Thymus (tissue), 11 donors: ENCODE measurements at regions not wholly inside any gene's neighbourhood (a gene's known extent, or its start where the extent isn't known, plus 50 kb on each side); places are given as distances from the start of the nearest gene placed in this dataset.
A peak's percentile ranks its signal among the peaks of the same experiment; 100 is the strongest.

Experiments used
- DNase-seq, 9 donors: peaks; one replicate each; pipeline ENCODE4 v3.0.0-alpha.2; 2013; ENCODE audit warnings: low spot score in 9 of 9, low read depth in 6 of 9, missing footprints in 1 of 9
- H3K27ac ChIP-seq, 2 donors: one replicate each; pipeline ENCODE4 v1.5.1; 2013; ENCODE audit warnings: control low read depth in 1 of 2, low read depth in 1 of 2, low read length in 1 of 2, mild to moderate bottlenecking in 1 of 2, moderate library complexity in 1 of 2
- H3K27me3 ChIP-seq, 2 donors: one replicate each; pipeline ENCODE4 v1.5.1; 2013; ENCODE audit warnings: low read length in 1 of 2; ENCODE audit not compliant: control insufficient read depth in 2 of 2, insufficient read depth in 1 of 2
- H3K36me3 ChIP-seq, 2 donors: one replicate each; pipeline ENCODE4 v1.5.1; 2013; ENCODE audit warnings: low read length in 1 of 2, mild to moderate bottlenecking in 1 of 2, moderate library complexity in 1 of 2; ENCODE audit not compliant: control insufficient read depth in 2 of 2, insufficient read depth in 2 of 2
- H3K4me1 ChIP-seq, 2 donors: one replicate each; pipeline ENCODE4 v1.5.1; 2013; ENCODE audit warnings: low read length in 2 of 2; ENCODE audit not compliant: control insufficient read depth in 2 of 2, insufficient read depth in 2 of 2
- H3K4me3 ChIP-seq, 2 donors: one replicate each; pipeline ENCODE4 v1.5.1; 2013; ENCODE audit warnings: low read length in 2 of 2, control low read depth in 1 of 2, mild to moderate bottlenecking in 1 of 2
- H3K9me3 ChIP-seq, 2 donors: one replicate each; pipeline ENCODE4 v1.5.1; 2013; ENCODE audit warnings: low read length in 1 of 2, mild to moderate bottlenecking in 1 of 2; ENCODE audit not compliant: control insufficient read depth in 2 of 2, insufficient read depth in 1 of 2
- WGBS: extraction: QIAGEN DNeasy Blood & Tissue Kit; methylation state at CpG from one replicate; pipeline ENCODE4 v1.1.7; 2013; 5-methylcytosine and 5-hydroxymethylcytosine counted together
- donor health status: healthy.

DNA sequence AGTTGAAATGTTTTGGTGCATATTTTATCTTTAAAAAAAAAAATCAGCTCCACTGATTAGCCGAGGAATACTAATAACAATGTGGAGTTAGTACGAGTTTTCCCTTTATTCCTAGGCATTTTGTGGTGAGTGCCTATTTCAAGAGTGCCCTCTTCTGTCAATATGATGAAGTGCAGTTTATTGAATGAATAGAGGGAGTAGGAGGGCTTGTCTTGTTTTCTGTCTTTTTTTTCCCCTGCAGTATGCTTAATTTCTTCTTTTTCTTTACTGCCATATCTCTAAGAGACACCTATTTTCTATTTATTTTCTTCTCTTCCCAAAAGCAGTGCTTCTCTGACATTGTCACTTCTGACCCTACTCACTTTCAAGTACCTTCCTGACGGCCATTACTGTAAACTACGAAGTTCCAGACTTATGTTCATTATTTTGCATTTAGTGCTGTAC is 169.6 kb upstream of the PITX1 start:
- WGBS: 93% methylated on average over 4 of the region's 4 CpGs

DNA sequence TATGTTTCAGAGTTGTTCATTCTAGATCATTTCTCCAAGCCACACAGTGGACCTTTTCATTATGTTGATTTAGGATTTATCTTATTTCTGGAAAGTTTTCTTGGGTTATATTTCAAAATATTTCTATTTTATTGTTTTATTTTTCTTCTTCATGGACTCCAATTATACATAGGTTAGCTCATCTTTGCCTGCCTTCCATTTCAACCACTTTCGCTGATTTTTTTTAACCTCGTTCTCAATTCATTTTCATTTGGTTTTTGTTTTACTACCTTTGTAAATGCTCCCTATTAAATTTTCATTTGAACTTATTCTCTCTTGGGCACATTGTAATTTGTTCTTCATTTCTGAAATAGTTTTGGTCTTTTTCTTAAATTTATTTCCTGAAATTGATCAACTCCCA is 169.0 kb upstream of the PITX1 start:
- H3K36me3 ChIP-seq: no peaks in the 10 kb centered on the region
- no peaks in the 10 kb centered on the region for H3K4me1 ChIP-seq
- 98% methylated on average over 2 of the region's 2 CpGs for WGBS
- H3K9me3 ChIP-seq: no peaks in the 10 kb centered on the region
- DNase-seq: no peak
- H3K27me3 ChIP-seq: peaks cover 0 to 3% of the 10 kb centered on the region in 2 donors
- H3K27ac ChIP-seq: no peak overlapping the region
- no peak overlapping the region for H3K4me3 ChIP-seq

More for the DNA sequence above, 169.6 kb upstream of the PITX1 start:
- no peak overlapping the region for H3K4me3 ChIP-seq
- no peaks in the 10 kb centered on the region for H3K4me1 ChIP-seq
- H3K36me3 ChIP-seq: no peaks in the 10 kb centered on the region
- DNase-seq: peak in 1 of 9 donors; percentile 6
- no peak overlapping the region for H3K27ac ChIP-seq
- H3K27me3 ChIP-seq: no peaks in the 10 kb centered on the region
- H3K9me3 ChIP-seq: no peaks in the 10 kb centered on the region

DNA sequence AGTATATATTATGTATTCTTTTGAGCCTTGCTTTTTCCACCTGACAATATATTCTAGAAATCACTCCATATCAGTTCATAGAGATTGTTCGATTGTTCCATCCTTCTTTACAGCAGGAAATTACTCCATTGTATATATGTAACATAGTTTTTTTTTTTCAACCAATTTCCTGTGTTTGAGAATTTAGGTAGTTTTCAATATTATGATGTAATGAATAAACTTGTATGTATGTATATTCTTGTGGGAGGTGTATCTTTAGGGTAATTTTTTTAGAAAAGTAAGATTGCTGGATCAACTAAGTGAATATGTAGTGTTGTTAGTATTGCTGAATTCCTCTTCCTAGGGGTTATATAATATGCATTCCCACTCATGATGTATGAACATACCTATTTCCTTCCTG is 165.9 kb upstream of the PITX1 start:
- 95% methylated on average over 1 of the region's 1 CpG for WGBS

DNA sequence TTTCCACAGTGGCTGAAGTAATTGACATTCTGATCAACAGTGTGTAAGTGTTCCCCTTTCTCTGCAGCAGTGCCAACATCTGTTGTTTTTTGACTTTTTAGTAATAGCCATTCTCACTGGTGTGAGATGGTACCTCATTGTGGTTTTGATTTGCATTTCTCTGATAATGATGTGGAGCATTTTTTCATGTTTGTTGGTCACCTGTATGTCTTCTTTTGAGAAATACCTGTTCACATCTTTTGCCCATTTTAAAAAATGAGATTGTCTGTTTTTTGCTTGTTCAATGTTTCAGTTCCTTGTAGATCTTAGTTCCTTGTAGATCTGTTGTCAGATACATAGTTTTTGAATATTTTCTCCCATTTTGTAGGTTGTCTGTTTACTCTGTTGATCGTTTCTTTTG is 162.5 kb upstream of the PITX1 start:
- Histone ChIP-seq H3K27me3 (peaks cover 3 to 32% of the 10 kb centered on the region in 2 donors), H3K4me1 (peaks cover 0 to 2% of the 10 kb centered on the region in 2 donors), H3K4me3 (no peak overlapping the region), H3K27ac (no peak overlapping the region), H3K36me3 (no peaks in the 10 kb centered on the region), H3K9me3 (no peaks in the 10 kb centered on the region)
- 91% methylated on average over 1 of the region's 1 CpG for WGBS
- no peak for DNase-seq

More for the DNA sequence above, 165.9 kb upstream of the PITX1 start:
- Histone ChIP-seq H3K9me3 (no peaks in the 10 kb centered on the region), H3K27ac (no peak overlapping the region), H3K4me3 (no peak overlapping the region), H3K4me1 (no peaks in the 10 kb centered on the region), H3K27me3 (peaks cover 0 to 7% of the 10 kb centered on the region in 2 donors), H3K36me3 (no peaks in the 10 kb centered on the region)
- no peak for DNase-seq

DNA sequence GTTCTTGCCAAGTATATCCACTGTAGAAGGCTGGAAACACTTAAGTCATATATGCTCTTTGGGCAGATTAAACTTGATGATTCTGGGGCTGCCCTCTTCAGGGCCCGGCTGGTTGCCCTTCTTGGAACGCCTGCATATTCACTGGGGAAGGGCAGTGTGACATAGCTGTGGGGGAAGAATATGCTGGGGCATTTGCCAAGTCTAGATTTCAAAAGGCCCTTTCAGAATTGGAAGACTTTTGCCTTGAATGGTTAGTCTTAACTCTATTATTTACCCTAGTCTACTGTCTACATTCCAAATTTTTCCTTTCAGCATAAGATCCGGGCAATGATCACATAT is 161.2 kb upstream of the PITX1 start:
- Histone ChIP-seq H3K9me3 (no peaks in the 10 kb centered on the region), H3K4me3 (no peak overlapping the region), H3K36me3 (no peaks in the 10 kb centered on the region), H3K27ac (no peak overlapping the region), H3K27me3 (peaks cover 10 to 44% of the 10 kb centered on the region in 2 donors), H3K4me1 (peaks cover 4 to 6% of the 10 kb centered on the region in 2 donors)
- 96% methylated on average over 3 of the region's 3 CpGs for WGBS
- no peak for DNase-seq

DNA sequence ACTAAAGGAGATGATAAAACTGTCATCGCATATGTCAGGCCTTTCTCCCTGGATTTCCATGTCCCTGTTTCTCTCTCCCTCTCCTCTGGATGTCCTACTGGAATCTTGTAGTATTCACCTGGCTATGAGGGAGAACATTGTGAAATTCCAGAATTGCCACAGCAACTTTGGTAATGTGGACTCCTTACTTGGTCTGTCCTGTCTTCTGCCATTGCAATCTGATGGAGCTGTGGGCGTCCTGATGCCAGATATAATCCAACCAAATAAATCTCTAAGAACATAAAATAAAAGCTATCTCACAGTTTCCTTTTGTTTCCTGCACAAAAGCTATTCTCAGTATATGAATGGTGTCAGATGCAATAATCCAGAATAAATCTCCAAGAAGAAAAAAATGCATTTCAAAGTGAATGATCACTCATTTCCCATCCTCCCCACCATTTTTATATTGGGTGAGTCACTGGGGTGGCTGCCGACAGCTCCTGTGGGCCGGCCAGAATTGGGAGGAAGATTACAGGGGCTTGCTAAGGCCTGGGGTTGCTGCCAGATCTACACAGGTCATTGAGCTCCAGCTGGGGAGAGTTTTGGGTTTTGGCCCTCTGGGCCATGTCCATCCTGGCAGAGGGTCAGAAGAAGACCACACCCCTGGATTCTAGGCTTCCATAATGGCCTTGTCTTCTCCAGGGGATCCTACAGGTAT is 160.7 kb upstream of the PITX1 start:
- peaks cover 4 to 6% of the 10 kb centered on the region in 2 donors for H3K4me1 ChIP-seq
- no peak overlapping the region for H3K4me3 ChIP-seq
- no peak overlapping the region for H3K27ac ChIP-seq
- no peak for DNase-seq
- peaks cover 13 to 49% of the 10 kb centered on the region in 2 donors for H3K27me3 ChIP-seq
- H3K36me3 ChIP-seq: no peaks in the 10 kb centered on the region
- H3K9me3 ChIP-seq: no peaks in the 10 kb centered on the region
- WGBS: 97% methylated on average over 4 of the region's 4 CpGs

DNA sequence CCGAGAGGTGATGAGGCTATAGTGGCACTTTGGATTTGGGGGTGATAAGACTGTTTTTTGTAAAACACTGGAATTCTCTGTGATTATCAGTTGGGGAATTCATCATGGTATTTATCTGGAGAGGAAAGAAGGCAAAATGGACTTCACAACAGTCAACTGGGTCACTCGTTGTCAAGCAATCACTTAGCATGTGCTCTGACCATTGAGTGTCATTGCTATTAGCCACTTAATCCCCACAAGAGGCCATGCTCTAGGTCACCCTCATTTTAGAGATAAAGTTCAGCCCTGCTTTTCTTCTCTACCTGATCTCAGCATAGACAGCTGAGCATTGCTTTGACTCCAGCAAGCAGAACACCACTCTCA is 160.1 kb upstream of the PITX1 start:
- Histone ChIP-seq H3K9me3 (no peaks in the 10 kb centered on the region), H3K27me3 (peaks cover 13 to 53% of the 10 kb centered on the region in 2 donors), H3K4me1 (peaks cover 4 to 6% of the 10 kb centered on the region in 2 donors), H3K4me3 (no peak overlapping the region), H3K27ac (no peak overlapping the region), H3K36me3 (no peaks in the 10 kb centered on the region)
- no peak for DNase-seq
- WGBS: 92% methylated on average over 2 of the region's 2 CpGs

DNA sequence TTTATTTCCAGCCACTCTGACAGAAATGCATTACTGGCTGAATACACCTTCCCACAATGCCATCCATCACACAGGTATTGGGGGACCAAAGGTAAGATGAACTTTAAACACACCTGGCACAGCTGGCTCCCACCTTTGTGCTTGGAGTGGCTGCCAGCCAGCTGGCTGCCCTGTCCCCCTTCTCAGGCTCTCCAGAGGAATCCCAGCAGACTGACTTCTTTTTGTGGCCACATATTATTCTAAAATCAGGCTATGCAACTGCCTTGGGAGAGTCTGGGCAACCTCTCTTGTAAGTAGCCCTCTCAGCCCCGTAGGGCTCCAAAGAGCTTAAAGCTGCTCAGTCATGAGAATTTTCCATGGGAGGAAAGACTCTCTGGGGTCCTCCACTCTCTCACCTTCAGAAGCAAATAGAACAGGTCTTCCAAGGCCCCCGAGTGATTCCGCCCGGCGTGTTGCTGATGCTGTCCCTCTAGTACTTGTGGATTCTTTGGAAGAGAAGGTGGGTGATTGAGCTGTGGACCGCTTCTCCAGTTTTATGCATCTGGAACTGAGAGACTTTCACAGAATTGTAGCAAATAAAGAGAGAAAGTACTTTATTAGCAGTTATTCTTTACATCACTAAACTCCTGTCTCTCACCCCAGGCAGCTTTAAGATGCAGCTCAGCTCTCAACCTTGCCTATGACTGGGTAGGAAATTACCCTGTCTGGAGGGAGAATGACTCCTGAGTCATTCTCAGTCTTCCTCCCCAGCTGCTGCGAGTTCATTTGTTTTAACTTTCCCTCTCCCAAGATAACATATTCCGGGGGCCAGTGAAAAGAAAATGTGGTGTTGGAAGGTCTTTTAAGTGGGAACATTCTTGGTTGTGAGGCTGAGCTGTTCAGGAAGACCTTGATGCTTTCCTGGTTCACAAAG is 159.4 kb upstream of the PITX1 start:
- peaks cover 13 to 55% of the 10 kb centered on the region in 2 donors for H3K27me3 ChIP-seq
- no peak for DNase-seq
- WGBS: 79% methylated on average over 8 of the region's 8 CpGs

DNA sequence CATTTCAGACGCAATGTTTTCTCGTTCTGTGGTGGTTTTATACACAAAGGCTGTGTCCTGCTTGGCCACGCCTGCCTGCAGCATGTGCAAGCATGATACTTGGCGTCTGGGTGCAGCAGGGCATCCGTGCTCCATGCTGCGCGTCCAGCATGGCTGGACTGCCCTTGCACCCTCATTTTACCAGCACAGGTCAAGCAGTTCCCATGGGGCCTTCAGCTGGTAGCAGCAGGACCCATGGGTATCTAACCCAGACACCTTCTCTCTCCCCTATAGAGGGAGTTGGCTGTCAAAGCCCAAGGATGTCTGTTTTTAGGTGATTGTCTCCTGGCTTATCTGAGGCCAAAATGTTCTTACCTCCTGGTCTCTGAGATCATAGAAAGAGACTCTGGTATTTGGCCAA is 158.3 kb upstream of the PITX1 start:
- no peak overlapping the region for H3K27ac ChIP-seq
- H3K9me3 ChIP-seq: no peaks in the 10 kb centered on the region
- 97% methylated on average over 7 of the region's 7 CpGs for WGBS
- peaks cover 13 to 56% of the 10 kb centered on the region in 2 donors for H3K27me3 ChIP-seq
- H3K4me1 ChIP-seq: peaks cover 4 to 6% of the 10 kb centered on the region in 2 donors
- DNase-seq: no peak
- no peak overlapping the region for H3K4me3 ChIP-seq
- H3K36me3 ChIP-seq: no peaks in the 10 kb centered on the region

More for the DNA sequence above, 159.4 kb upstream of the PITX1 start:
- H3K4me3 ChIP-seq: no peak overlapping the region
- no peaks in the 10 kb centered on the region for H3K9me3 ChIP-seq
- H3K4me1 ChIP-seq: peaks cover 4 to 6% of the 10 kb centered on the region in 2 donors
- no peaks in the 10 kb centered on the region for H3K36me3 ChIP-seq
- no peak overlapping the region for H3K27ac ChIP-seq
